GM10266 (cell line): ENCODE measurements at regions not wholly inside any gene's neighbourhood (a gene's known extent, or its start where the extent isn't known, plus 50 kb on each side); places are given as distances from the start of the nearest gene placed in this dataset.

Experiments
- DNase-seq: peaks from one replicate; pipeline ENCODE4 v3.0.0; 2012; ENCODE audit errors: extremely low spot score
- TF ChIP-seq, protein P1 (sequence below): IDR thresholded peaks from 2 replicates; pipeline ENCODE4 v1.5.1; 2012; ENCODE audit warnings: mild to moderate bottlenecking, low read depth; ENCODE audit not compliant: control insufficient read depth, insufficient read depth; ENCODE audit errors: missing control alignments

DNA sequence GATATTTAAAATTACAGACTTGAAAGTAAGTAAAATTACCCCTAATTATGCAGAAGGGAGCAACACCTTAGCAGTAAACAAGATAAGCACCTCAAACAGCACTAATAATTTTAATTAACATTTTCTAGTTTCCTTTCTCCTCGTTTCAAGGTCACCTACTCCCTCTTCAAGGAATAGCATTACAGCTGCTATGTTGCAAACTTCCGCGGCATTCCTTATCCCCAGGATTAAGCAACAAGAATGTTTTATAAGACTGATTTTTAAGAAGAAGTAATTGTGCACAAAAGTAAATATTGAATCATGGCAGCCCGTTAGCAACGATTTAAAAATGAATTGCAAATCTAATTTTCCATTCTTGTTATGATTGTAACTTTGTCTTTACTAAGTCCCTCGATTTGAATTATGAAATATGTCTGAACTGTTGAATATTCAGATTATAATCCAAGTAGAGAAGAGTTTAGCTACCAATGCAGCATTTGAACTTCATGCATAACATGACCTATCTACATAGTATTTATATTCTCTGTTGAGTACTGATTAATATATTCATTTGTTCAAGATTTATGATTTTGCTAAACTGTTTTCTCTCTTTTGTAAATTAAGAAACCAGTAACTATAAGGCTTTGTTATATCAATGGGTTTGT lies 593.5 kb upstream of the MGMT start:
- TF ChIP-seq, protein P1, sequence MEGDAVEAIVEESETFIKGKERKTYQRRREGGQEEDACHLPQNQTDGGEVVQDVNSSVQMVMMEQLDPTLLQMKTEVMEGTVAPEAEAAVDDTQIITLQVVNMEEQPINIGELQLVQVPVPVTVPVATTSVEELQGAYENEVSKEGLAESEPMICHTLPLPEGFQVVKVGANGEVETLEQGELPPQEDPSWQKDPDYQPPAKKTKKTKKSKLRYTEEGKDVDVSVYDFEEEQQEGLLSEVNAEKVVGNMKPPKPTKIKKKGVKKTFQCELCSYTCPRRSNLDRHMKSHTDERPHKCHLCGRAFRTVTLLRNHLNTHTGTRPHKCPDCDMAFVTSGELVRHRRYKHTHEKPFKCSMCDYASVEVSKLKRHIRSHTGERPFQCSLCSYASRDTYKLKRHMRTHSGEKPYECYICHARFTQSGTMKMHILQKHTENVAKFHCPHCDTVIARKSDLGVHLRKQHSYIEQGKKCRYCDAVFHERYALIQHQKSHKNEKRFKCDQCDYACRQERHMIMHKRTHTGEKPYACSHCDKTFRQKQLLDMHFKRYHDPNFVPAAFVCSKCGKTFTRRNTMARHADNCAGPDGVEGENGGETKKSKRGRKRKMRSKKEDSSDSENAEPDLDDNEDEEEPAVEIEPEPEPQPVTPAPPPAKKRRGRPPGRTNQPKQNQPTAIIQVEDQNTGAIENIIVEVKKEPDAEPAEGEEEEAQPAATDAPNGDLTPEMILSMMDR, result no peak
- no peak for DNase-seq

DNA sequence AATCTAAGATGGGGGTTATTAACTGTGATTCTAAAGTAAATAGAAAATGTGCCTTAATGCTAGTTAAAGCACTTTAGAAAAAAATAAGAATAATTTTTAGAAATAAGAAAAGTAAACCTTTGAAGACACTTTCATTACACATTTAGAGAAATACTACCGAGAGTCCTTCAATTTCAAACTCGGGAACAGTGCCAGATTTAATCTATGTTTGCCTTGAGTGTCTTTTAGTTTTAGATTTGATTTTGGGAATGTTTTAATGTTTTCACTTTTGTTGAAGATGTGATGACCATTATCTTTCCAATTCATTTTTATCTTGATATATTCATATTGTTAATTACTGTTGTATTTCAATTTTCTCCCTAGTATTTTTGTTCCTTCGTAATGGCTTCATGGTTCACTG lies 592.7 kb upstream of the MGMT start:
- no peak for DNase-seq
- TF ChIP-seq, protein P1, result no peak

DNA sequence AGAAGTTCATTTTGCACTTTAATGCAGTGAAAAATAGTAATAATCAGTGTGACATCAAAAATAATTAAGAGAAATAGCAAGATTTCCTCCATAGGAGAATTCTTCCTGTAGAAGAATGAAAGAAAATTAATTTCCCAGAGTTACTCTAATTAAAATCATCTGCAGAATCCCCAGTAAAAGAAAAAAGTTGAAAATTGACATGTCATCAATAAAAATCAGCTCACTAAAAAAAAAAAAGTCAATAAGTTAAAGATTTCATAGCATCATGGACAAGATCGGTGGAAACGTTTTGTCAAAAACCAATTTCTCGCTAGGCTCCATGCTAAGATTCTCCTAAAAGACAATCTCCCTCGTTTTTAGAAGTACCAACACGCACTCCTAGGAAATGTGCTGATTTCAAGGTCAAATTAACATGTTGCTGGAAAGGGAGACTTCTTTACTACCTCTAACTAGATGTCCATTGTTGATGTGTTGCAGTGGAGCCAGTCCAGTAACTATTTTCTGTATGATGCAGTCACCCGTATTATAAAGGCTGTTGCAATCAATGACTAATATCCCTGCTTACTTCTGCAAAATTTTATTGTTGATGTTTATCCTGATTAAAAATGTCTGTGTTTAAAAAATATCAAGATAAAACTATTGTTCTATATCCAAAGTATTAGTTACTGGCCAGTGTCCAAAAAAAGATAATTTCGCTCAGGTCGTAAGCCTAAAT lies 591.9 kb upstream of the MGMT start:
- DNase-seq, result no peak
- TF ChIP-seq, protein P1, result no peak

DNA sequence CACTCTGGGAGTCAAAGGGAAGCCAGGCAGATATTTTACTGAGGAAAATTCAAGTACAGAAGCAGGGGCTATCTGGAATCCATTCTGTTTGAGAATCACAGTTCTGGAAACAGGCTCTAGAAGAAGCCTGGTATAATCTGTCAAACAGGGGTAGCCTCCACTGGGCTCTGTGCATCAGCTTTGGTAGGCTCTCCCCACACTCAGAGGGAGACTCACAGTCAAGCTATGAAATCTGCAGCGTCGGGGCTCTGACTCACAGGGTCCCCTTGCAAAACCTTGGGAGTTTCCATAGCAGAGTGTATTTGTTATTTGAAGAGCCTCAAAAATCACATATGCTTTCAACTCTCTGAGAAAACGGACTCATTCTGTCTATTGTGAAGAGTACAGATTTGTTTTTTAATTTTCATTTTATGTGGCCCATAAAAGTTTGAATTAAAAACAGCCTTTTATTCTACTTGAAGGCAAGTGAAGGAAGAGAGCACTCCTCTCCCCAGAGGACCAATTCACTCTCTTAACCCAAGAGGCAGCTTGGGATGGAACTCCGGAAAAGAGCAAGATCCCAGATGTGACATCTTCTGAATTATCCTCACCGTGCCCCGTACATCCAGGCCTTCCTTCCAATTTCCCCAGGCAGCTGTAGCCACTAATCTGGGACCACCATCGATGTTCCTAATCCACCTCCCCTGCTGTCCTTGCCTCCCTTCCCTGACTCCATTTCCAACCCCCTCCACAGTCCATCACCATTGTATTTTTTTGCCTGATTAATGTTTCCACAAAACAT lies 590.9 kb upstream of the MGMT start:
- TF ChIP-seq, protein P1, result no peak
- no peak for DNase-seq

DNA sequence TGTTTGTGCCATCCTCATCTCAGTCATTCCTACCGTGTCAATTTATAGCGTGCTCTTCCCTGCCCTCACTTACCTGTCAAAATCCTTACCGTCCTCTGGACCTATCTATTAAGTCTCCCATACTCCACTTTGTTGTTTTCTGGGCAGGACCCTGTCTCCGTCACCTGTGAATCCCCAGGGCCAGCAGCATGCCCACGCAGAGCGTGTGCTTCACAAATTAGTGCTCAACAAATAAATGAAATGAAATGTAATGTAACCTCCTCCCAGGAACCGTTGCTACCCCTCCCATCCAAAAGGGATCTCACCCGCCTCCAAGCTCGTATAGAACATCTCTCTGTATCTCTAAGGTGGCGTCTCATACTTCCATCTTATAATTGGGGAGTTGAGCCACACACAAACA lies 589.9 kb upstream of the MGMT start:
- DNase-seq, result no peak
- TF ChIP-seq, protein P1, result no peak

DNA sequence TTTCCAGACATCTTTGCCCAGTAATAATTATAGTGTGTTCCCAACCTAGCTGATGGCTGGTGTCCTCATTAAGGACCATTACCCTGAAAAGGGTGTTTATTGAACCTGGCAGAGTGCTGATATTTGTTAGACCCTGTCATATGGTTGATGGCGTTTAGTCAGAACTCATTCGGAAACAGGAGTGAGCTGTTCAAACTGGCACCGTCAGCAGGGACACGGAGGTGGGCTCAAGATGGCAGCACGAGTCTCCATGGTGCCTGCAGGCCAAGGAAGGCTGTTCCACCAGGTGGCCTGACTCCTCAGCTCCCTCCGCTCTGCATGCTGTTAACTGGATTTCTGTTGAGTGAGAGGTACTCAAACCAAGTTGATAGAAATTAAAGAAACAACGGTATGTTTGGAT lies 589.1 kb upstream of the MGMT start:
- DNase-seq, result no peak

More for the DNA sequence above, 589.1 kb upstream of the MGMT start:
- TF ChIP-seq, protein P1, result no peak
